WTC11 (cell line): ENCODE measurements at regions not wholly inside any gene's neighbourhood (a gene's known extent, or its start where the extent isn't known, plus 50 kb on each side); places are given as distances from the start of the nearest gene placed in this dataset.

Experiments
- ATAC-seq: fragments of 200-7000 bp; cut with Tn5 transposase; 2 replicates; pipeline ENCODE4 v1.10.0; 2021; ENCODE audit warnings: mild to moderate bottlenecking, moderate library complexity
- CTCF ChIA-PET: fragments of 300-600 bp; sonication (Branson Sonifier 250); formaldehyde crosslinking; loops from one replicate; lab custom pipeline; 2021; ENCODE audit warnings: antibody characterized with exemption; lab: Charles Lee
- POLR2A ChIA-PET: fragments of 350-600 bp; sonication (Branson Sonifier 250); formaldehyde crosslinking; loops from one replicate; lab custom pipeline; 2021; ENCODE audit warnings: antibody characterized with exemption; lab: Charles Lee
- DNase-seq: peaks from one replicate; pipeline ENCODE4 v3.0.0; 2021; ENCODE audit warnings: low spot score
- H3K27ac Mint-ChIP-seq: 2 replicates; pipeline ENCODE4 v1.8.0; 2021; ENCODE audit warnings: mixed read lengths
- H3K27me3 Mint-ChIP-seq: 2 replicates; pipeline ENCODE4 v1.8.0; 2021; ENCODE audit warnings: low read depth, mild to moderate bottlenecking, moderate library complexity, mixed read lengths
- H3K36me3 Mint-ChIP-seq: 2 replicates; pipeline ENCODE4 v1.8.0; 2021; ENCODE audit warnings: mixed read lengths
- H3K4me1 Mint-ChIP-seq: 2 replicates; pipeline ENCODE4 v1.8.0; 2022; ENCODE audit warnings: mixed read lengths
- H3K4me3 Mint-ChIP-seq: 2 replicates; pipeline ENCODE4 v1.8.0; 2021; ENCODE audit warnings: mild to moderate bottlenecking, moderate library complexity, mixed read lengths
- H3K9me3 Mint-ChIP-seq: 2 replicates; pipeline ENCODE4 v1.8.0; 2021; ENCODE audit warnings: mixed read lengths
- CBFB ChIP-seq: sonication (generic); formaldehyde crosslinking; IDR thresholded peaks from 2 replicates; pipeline ENCODE4 v1.8.1; 2022; ENCODE audit warnings: mild to moderate bottlenecking, low read depth, missing genetic modification reagents
- CREB1 ChIP-seq: sonication (generic); formaldehyde crosslinking; IDR thresholded peaks from 2 replicates; pipeline ENCODE4 v1.8.0; 2023; ENCODE audit warnings: mild to moderate bottlenecking, missing genetic modification reagents
- ETV6 ChIP-seq: sonication (generic); formaldehyde crosslinking; IDR thresholded peaks from 2 replicates; pipeline ENCODE4 v1.8.1; 2022; ENCODE audit warnings: mild to moderate bottlenecking, missing genetic modification reagents
- FOXK1 ChIP-seq: sonication (generic); formaldehyde crosslinking; IDR thresholded peaks from 2 replicates; pipeline ENCODE4 v1.8.0; 2022; ENCODE audit warnings: mild to moderate bottlenecking, moderate library complexity, missing genetic modification reagents
- GTF2I ChIP-seq: fragments of 250-450 bp; sonication (Bioruptor Pico); conservative IDR thresholded peaks from 2 replicates; pipeline ENCODE4 v1.4.0; 2021; ENCODE audit warnings: mild to moderate bottlenecking
- KAT7 ChIP-seq: sonication (generic); formaldehyde crosslinking; IDR thresholded peaks from 2 replicates; pipeline ENCODE4 v1.8.1; 2023; ENCODE audit warnings: missing genetic modification reagents, mild to moderate bottlenecking, borderline replicate concordance
- RORB ChIP-seq: fragments of 250-450 bp; sonication (Bioruptor Pico); IDR thresholded peaks from 2 replicates; pipeline ENCODE4 v1.9.0; 2021; ENCODE audit warnings: mild to moderate bottlenecking
- SMAD3 ChIP-seq: sonication (generic); formaldehyde crosslinking; IDR thresholded peaks from 2 replicates; pipeline ENCODE4 v1.8.0; 2022; ENCODE audit warnings: missing genetic modification reagents, mild to moderate bottlenecking, borderline replicate concordance
- TCF7 ChIP-seq: sonication (generic); formaldehyde crosslinking; IDR thresholded peaks from 2 replicates; pipeline ENCODE4 v1.8.0; 2022; ENCODE audit warnings: mild to moderate bottlenecking, low read depth, missing genetic modification reagents, moderate library complexity
- ZNF121 ChIP-seq: sonication (generic); formaldehyde crosslinking; IDR thresholded peaks from 2 replicates; pipeline ENCODE4 v1.8.0; 2023; ENCODE audit warnings: missing genetic modification reagents
- ZNF219 ChIP-seq: sonication (generic); formaldehyde crosslinking; IDR thresholded peaks from 2 replicates; pipeline ENCODE4 v1.8.0; 2023; ENCODE audit warnings: missing genetic modification reagents, mild to moderate bottlenecking, borderline replicate concordance
- ZNF317 ChIP-seq: sonication (generic); formaldehyde crosslinking; IDR thresholded peaks from 2 replicates; pipeline ENCODE4 v1.8.1; 2023; ENCODE audit warnings: low read depth, mild to moderate bottlenecking, moderate library complexity, missing genetic modification reagents, borderline replicate concordance
- ZNF396 ChIP-seq: fragments of 250-450 bp; sonication (Bioruptor Pico); IDR thresholded peaks from 2 replicates; pipeline ENCODE4 v1.8.0; 2021; ENCODE audit warnings: mild to moderate bottlenecking, moderate library complexity, borderline replicate concordance
- ZNF423 ChIP-seq: fragments of 250-450 bp; sonication (Bioruptor Pico); IDR thresholded peaks from 2 replicates; pipeline ENCODE4 v2.1.2; 2022; ENCODE audit warnings: mild to moderate bottlenecking, moderate library complexity
- TF ChIP-seq, protein P1 (sequence below): sonication (generic); formaldehyde crosslinking; IDR thresholded peaks from 2 replicates; pipeline ENCODE4 v1.8.1; 2023; ENCODE audit warnings: mild to moderate bottlenecking, missing genetic modification reagents, borderline replicate concordance
- TF ChIP-seq, protein P2 (sequence below): sonication (generic); formaldehyde crosslinking; IDR thresholded peaks from 2 replicates; pipeline ENCODE4 v1.8.0; 2022; ENCODE audit warnings: mild to moderate bottlenecking, missing genetic modification reagents
- TF ChIP-seq, protein P3 (sequence below): fragments of 250-450 bp; sonication (Bioruptor Pico); conservative IDR thresholded peaks from 2 replicates; pipeline ENCODE4 v1.9.0; 2021; ENCODE audit warnings: mild to moderate bottlenecking
- TF ChIP-seq, protein P4 (sequence below): fragments of 250-450 bp; sonication (Bioruptor Pico); IDR thresholded peaks from 2 replicates; pipeline ENCODE4 v1.9.0; 2021; ENCODE audit warnings: mild to moderate bottlenecking
- TF ChIP-seq, protein P5 (sequence below): fragments of 250-450 bp; sonication (Bioruptor Pico); IDR thresholded peaks from 2 replicates; pipeline ENCODE4 v1.9.0; 2021; ENCODE audit warnings: mild to moderate bottlenecking
- TF ChIP-seq, protein P6 (sequence below): sonication (generic); formaldehyde crosslinking; IDR thresholded peaks from 2 replicates; pipeline ENCODE4 v1.8.1; 2023; ENCODE audit warnings: mild to moderate bottlenecking, missing genetic modification reagents
- TF ChIP-seq, protein P7 (sequence below): sonication (generic); formaldehyde crosslinking; conservative IDR thresholded peaks from 2 replicates; pipeline ENCODE4 v1.8.1; 2022; ENCODE audit warnings: mild to moderate bottlenecking, missing genetic modification reagents
- TF ChIP-seq, protein P8 (sequence below): sonication (generic); formaldehyde crosslinking; conservative IDR thresholded peaks from 2 replicates; pipeline ENCODE4 v1.8.1; 2023; ENCODE audit warnings: mild to moderate bottlenecking, low read depth, missing genetic modification reagents, moderate library complexity

DNA sequence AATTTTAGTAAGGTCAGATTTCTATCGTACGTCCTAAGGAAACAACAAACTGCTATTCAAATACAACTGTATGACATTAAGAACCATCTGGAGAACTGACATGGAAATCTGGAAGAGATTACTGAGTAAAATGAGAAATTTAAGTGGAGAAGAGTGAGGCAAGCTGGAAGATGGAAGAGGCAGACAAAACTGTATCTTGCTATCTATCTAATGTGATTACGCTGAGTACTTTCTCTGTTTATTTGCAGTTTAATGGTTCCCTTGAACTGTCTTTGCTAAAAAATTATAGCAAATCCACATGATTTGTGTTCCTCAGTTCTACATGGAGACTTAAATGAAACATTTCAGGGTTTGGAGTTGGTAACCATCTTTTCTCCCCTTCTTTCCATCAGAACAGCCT lies 927.1 kb upstream of the MBL2 start:
- Mint-ChIP-seq H3K36me3 (no peaks in the 10 kb centered on the region), H3K27ac (no peak overlapping the region), H3K4me3 (no peak overlapping the region), H3K9me3 (0 out of 2 replicates have a peak, but pooled peaks cover 3% of the 10 kb centered on the region), H3K4me1 (no peaks in the 10 kb centered on the region), H3K27me3 (no peaks in the 10 kb centered on the region)
- ChIA-PET CTCF (no interaction called here), POLR2A (no interaction called here)
- TF ChIP-seq SMAD3 (no peak), CBFB (CRISPR knock-in tag) (no peak), TCF7 (no peak), ZNF219 (CRISPR knock-in tag) (no peak), ZNF396 (no peak), ZNF317 (CRISPR knock-in tag) (no peak), KAT7 (no peak)
- TF ChIP-seq, protein P1, sequence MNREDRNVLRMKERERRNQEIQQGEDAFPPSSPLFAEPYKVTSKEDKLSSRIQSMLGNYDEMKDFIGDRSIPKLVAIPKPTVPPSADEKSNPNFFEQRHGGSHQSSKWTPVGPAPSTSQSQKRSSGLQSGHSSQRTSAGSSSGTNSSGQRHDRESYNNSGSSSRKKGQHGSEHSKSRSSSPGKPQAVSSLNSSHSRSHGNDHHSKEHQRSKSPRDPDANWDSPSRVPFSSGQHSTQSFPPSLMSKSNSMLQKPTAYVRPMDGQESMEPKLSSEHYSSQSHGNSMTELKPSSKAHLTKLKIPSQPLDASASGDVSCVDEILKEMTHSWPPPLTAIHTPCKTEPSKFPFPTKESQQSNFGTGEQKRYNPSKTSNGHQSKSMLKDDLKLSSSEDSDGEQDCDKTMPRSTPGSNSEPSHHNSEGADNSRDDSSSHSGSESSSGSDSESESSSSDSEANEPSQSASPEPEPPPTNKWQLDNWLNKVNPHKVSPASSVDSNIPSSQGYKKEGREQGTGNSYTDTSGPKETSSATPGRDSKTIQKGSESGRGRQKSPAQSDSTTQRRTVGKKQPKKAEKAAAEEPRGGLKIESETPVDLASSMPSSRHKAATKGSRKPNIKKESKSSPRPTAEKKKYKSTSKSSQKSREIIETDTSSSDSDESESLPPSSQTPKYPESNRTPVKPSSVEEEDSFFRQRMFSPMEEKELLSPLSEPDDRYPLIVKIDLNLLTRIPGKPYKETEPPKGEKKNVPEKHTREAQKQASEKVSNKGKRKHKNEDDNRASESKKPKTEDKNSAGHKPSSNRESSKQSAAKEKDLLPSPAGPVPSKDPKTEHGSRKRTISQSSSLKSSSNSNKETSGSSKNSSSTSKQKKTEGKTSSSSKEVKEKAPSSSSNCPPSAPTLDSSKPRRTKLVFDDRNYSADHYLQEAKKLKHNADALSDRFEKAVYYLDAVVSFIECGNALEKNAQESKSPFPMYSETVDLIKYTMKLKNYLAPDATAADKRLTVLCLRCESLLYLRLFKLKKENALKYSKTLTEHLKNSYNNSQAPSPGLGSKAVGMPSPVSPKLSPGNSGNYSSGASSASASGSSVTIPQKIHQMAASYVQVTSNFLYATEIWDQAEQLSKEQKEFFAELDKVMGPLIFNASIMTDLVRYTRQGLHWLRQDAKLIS (CRISPR knock-in tag): no peak
- TF ChIP-seq, protein P2, sequence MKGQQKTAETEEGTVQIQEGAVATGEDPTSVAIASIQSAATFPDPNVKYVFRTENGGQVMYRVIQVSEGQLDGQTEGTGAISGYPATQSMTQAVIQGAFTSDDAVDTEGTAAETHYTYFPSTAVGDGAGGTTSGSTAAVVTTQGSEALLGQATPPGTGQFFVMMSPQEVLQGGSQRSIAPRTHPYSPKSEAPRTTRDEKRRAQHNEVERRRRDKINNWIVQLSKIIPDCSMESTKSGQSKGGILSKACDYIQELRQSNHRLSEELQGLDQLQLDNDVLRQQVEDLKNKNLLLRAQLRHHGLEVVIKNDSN (CRISPR knock-in tag): no peak
- TF ChIP-seq, protein P3, sequence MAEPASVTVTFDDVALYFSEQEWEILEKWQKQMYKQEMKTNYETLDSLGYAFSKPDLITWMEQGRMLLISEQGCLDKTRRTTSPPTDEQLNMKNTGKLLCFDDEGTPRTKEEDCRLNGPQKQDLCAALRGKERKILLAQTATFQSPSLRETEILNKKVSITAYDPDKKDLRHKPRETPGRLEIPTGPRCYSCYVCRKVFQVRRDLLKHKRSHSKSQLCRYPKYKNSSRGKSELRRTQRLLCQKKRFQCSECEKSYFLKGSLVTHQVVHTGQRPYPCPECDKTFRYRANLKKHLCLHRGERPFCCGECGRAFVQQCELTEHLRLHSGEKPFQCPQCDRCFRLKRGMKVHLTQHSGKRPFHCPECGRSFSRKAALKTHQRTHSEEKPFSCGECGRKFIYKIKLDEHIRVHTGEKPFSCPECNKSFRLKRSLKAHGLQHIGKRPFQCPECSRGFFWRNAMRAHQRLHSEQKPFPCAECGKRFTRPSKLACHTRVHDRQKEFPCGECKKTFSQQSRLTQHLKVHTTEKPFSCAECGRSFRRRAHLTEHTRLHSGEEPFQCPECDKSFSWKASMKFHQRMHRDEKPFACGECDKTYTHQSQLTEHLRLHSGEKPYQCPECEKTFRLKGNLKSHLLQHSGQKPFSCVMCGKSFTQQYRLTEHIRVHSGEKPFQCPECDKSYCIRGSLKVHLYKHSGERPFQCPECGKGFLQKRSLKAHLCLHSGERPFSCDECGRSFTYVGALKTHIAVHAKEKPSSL (CRISPR knock-in tag): no peak
- TF ChIP-seq, protein P4, sequence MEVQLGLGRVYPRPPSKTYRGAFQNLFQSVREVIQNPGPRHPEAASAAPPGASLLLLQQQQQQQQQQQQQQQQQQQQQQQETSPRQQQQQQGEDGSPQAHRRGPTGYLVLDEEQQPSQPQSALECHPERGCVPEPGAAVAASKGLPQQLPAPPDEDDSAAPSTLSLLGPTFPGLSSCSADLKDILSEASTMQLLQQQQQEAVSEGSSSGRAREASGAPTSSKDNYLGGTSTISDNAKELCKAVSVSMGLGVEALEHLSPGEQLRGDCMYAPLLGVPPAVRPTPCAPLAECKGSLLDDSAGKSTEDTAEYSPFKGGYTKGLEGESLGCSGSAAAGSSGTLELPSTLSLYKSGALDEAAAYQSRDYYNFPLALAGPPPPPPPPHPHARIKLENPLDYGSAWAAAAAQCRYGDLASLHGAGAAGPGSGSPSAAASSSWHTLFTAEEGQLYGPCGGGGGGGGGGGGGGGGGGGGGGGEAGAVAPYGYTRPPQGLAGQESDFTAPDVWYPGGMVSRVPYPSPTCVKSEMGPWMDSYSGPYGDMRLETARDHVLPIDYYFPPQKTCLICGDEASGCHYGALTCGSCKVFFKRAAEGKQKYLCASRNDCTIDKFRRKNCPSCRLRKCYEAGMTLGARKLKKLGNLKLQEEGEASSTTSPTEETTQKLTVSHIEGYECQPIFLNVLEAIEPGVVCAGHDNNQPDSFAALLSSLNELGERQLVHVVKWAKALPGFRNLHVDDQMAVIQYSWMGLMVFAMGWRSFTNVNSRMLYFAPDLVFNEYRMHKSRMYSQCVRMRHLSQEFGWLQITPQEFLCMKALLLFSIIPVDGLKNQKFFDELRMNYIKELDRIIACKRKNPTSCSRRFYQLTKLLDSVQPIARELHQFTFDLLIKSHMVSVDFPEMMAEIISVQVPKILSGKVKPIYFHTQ (CRISPR knock-in tag): no peak
- no peak for ATAC-seq
- no peak for DNase-seq

DNA sequence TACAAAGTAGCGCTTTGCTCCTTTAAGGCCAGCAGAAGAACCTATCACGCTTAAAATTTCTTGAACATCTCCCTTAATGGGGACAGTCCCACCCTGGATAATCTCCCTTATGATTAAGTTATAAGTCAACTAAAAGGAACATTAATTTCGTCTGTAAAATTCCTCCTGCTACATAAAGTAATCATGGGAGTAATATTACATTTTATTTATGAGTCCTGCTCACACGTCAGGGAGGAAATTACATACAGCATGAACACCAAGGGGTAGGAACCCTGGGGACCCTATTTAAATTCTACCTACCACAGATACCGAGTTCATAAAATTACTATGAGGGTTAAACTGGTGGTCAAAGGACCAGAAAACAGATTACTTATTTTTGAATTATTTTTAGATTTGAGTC lies 926.6 kb upstream of the MBL2 start:
- no peak for DNase-seq
- H3K36me3 Mint-ChIP-seq: no peaks in the 10 kb centered on the region
- H3K9me3 Mint-ChIP-seq: 0 out of 2 replicates have a peak, but pooled peaks cover 3% of the 10 kb centered on the region
- ChIA-PET POLR2A (no interaction called here), CTCF (no interaction called here)
- H3K27ac Mint-ChIP-seq: no peak overlapping the region
- ATAC-seq: no peak
- no peaks in the 10 kb centered on the region for H3K4me1 Mint-ChIP-seq
- no peak overlapping the region for H3K4me3 Mint-ChIP-seq
- H3K27me3 Mint-ChIP-seq: no peaks in the 10 kb centered on the region
- TF ChIP-seq ETV6 (no peak), CBFB (CRISPR knock-in tag) (no peak), ZNF423 (CRISPR knock-in tag) (no peak), CREB1 (CRISPR knock-in tag) (no peak), ZNF121 (CRISPR knock-in tag) (no peak), GTF2I (no peak), FOXK1 (CRISPR knock-in tag) (no peak), RORB (CRISPR knock-in tag) (no peak), ZNF317 (CRISPR knock-in tag) (no peak)
- TF ChIP-seq, protein P5, sequence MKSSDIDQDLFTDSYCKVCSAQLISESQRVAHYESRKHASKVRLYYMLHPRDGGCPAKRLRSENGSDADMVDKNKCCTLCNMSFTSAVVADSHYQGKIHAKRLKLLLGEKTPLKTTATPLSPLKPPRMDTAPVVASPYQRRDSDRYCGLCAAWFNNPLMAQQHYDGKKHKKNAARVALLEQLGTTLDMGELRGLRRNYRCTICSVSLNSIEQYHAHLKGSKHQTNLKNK (CRISPR knock-in tag): no peak
- TF ChIP-seq, protein P6, sequence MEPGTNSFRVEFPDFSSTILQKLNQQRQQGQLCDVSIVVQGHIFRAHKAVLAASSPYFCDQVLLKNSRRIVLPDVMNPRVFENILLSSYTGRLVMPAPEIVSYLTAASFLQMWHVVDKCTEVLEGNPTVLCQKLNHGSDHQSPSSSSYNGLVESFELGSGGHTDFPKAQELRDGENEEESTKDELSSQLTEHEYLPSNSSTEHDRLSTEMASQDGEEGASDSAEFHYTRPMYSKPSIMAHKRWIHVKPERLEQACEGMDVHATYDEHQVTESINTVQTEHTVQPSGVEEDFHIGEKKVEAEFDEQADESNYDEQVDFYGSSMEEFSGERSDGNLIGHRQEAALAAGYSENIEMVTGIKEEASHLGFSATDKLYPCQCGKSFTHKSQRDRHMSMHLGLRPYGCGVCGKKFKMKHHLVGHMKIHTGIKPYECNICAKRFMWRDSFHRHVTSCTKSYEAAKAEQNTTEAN (CRISPR knock-in tag): no peak
- TF ChIP-seq, protein P7, sequence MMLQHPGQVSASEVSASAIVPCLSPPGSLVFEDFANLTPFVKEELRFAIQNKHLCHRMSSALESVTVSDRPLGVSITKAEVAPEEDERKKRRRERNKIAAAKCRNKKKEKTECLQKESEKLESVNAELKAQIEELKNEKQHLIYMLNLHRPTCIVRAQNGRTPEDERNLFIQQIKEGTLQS (CRISPR knock-in tag): no peak
- TF ChIP-seq, protein P8, sequence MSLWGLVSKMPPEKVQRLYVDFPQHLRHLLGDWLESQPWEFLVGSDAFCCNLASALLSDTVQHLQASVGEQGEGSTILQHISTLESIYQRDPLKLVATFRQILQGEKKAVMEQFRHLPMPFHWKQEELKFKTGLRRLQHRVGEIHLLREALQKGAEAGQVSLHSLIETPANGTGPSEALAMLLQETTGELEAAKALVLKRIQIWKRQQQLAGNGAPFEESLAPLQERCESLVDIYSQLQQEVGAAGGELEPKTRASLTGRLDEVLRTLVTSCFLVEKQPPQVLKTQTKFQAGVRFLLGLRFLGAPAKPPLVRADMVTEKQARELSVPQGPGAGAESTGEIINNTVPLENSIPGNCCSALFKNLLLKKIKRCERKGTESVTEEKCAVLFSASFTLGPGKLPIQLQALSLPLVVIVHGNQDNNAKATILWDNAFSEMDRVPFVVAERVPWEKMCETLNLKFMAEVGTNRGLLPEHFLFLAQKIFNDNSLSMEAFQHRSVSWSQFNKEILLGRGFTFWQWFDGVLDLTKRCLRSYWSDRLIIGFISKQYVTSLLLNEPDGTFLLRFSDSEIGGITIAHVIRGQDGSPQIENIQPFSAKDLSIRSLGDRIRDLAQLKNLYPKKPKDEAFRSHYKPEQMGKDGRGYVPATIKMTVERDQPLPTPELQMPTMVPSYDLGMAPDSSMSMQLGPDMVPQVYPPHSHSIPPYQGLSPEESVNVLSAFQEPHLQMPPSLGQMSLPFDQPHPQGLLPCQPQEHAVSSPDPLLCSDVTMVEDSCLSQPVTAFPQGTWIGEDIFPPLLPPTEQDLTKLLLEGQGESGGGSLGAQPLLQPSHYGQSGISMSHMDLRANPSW (CRISPR knock-in tag): no peak
